ENCODE measurements at regions not wholly inside any gene's neighbourhood (a gene's known extent, or its start where the extent isn't known, plus 50 kb on each side); places are given as distances from the start of the nearest gene placed in this dataset.

DNA sequence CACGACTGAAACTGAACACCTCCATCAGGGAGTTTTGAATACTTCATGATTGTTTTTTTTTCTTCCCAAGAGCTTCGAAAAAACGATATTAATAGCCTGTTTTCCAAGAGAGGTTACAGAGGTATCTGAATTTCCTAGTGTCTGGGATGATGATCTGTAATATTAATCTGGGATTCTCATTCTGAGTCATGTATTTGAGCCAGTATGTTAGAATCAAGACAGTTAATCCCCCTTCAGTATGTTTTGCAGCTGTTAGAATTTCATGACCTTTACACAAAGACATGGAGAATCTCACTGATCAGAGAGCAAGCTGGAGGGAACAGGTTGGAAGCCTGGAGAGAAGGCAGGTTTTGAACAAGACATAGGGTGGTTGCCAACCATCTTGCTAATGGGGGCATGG, 234.5 kb upstream of the GAP43 start:
- Histone ChIP-seq H3K79me2 (ENCODE audit: insufficient read depth, low read depth) (no peaks in the 10 kb centered on the region), H3K9ac (no peak overlapping the region), H2AFZ (ENCODE audit: low read depth) (no peak overlapping the region), H4K20me1 (ENCODE audit: insufficient read depth) (no peaks in the 10 kb centered on the region), H3K27me3 (ENCODE audit: insufficient read depth, low read depth) (no peaks in the 10 kb centered on the region), H3K4me1 (ENCODE audit: low read depth, poor library complexity, severe bottlenecking) (no peaks in the 10 kb centered on the region), H3K4me2 (no peak overlapping the region), H3K36me3 (ENCODE audit: insufficient read depth) (no peaks in the 10 kb centered on the region), H3K27ac (no peak overlapping the region), H3K4me3 (IDR thresholded peaks at IDR 0.05; ENCODE audit: insufficient read depth, low read depth, low read length) (no peak overlapping the region)
- TF ChIP-seq, protein P1, sequence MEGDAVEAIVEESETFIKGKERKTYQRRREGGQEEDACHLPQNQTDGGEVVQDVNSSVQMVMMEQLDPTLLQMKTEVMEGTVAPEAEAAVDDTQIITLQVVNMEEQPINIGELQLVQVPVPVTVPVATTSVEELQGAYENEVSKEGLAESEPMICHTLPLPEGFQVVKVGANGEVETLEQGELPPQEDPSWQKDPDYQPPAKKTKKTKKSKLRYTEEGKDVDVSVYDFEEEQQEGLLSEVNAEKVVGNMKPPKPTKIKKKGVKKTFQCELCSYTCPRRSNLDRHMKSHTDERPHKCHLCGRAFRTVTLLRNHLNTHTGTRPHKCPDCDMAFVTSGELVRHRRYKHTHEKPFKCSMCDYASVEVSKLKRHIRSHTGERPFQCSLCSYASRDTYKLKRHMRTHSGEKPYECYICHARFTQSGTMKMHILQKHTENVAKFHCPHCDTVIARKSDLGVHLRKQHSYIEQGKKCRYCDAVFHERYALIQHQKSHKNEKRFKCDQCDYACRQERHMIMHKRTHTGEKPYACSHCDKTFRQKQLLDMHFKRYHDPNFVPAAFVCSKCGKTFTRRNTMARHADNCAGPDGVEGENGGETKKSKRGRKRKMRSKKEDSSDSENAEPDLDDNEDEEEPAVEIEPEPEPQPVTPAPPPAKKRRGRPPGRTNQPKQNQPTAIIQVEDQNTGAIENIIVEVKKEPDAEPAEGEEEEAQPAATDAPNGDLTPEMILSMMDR (conservative IDR thresholded peaks at IDR 0.05; ENCODE audit: low read depth, low read length): no peak

DNA sequence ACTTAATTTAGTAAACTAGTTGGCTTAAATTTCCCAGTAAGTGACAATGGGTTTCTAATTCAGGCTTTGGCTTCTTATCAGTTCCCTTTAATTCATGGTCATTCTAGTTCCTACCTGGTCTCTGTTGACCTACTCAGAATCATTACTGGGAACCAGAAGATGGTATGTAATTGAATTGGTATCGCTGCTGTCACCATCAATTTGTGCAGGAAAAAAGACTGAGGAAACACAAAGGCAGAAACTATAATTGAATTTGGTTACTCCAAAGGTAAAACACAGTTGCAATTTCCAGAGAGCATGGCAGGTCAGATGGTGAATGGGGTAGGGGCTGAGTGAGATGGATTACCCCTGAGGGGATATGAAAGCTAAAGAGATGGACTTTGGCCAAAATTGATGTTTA, 226.5 kb upstream of the GAP43 start:
- Histone ChIP-seq H3K36me3 (ENCODE audit: insufficient read depth) (no peaks in the 10 kb centered on the region), H3K9ac (no peak overlapping the region), H3K4me1 (ENCODE audit: low read depth, poor library complexity, severe bottlenecking) (no peaks in the 10 kb centered on the region), H2AFZ (ENCODE audit: low read depth) (no peak overlapping the region), H3K27ac (no peak overlapping the region), H3K4me2 (no peak overlapping the region), H3K27me3 (ENCODE audit: insufficient read depth, low read depth) (no peaks in the 10 kb centered on the region), H4K20me1 (ENCODE audit: insufficient read depth) (no peaks in the 10 kb centered on the region), H3K79me2 (ENCODE audit: insufficient read depth, low read depth) (no peaks in the 10 kb centered on the region), H3K4me3 (IDR thresholded peaks at IDR 0.05; ENCODE audit: insufficient read depth, low read depth, low read length) (no peak overlapping the region)
- TF ChIP-seq, protein P1 (conservative IDR thresholded peaks at IDR 0.05; ENCODE audit: low read depth, low read length): no peak

DNA sequence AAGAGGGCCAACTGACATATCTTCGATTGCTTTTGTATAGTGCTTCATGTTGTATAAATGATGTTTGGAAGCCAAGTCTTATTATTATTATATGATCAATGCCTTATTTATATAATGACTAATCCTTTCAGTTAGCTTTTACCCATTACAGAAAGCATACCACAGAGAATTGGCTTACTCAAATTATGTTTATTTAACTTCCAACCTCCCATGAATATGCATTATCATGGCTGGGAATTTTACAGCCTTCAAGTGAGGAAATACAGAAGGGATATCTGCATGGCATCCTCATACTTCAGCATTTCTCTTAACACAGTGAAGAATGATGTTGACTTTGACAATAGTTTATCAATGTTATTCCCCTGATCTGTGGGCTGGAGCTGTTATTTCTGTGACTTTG, 225.9 kb upstream of the GAP43 start:
- Histone ChIP-seq H3K36me3 (ENCODE audit: insufficient read depth) (no peaks in the 10 kb centered on the region), H3K4me2 (no peak overlapping the region), H3K27ac (no peak overlapping the region), H3K4me1 (ENCODE audit: low read depth, poor library complexity, severe bottlenecking) (no peaks in the 10 kb centered on the region), H3K27me3 (ENCODE audit: insufficient read depth, low read depth) (no peaks in the 10 kb centered on the region), H2AFZ (ENCODE audit: low read depth) (no peak overlapping the region), H4K20me1 (ENCODE audit: insufficient read depth) (no peaks in the 10 kb centered on the region), H3K4me3 (IDR thresholded peaks at IDR 0.05; ENCODE audit: insufficient read depth, low read depth, low read length) (no peak overlapping the region), H3K9ac (no peak overlapping the region), H3K79me2 (ENCODE audit: insufficient read depth, low read depth) (no peaks in the 10 kb centered on the region)
- TF ChIP-seq, protein P1 (conservative IDR thresholded peaks at IDR 0.05; ENCODE audit: low read depth, low read length): no peak

DNA sequence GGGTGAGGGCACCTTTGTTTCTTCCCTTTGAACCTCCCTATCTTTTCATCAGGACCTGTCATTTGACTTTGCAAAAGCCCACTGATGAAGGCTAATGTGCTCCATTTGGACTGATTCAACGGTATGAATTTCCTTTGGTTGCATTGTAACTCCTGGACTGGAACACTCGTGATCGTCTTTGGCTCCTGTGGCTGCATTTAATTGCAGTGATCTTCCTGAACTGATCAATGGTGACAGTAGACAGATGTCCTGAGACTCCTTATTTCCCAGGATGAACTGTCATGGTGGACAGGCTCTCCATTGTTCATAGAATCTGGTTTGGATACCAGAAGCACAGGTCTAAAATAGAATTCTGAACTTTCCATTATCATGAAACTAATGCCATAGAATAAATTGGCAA, 224.8 kb upstream of the GAP43 start:
- TF ChIP-seq, protein P1 (conservative IDR thresholded peaks at IDR 0.05; ENCODE audit: low read depth, low read length): no peak
- Histone ChIP-seq H3K27me3 (ENCODE audit: insufficient read depth, low read depth) (no peaks in the 10 kb centered on the region), H3K4me3 (IDR thresholded peaks at IDR 0.05; ENCODE audit: insufficient read depth, low read depth, low read length) (no peak overlapping the region), H3K4me1 (ENCODE audit: low read depth, poor library complexity, severe bottlenecking) (no peaks in the 10 kb centered on the region), H3K79me2 (ENCODE audit: insufficient read depth, low read depth) (no peaks in the 10 kb centered on the region), H4K20me1 (ENCODE audit: insufficient read depth) (no peaks in the 10 kb centered on the region), H3K4me2 (no peak overlapping the region), H2AFZ (ENCODE audit: low read depth) (no peak overlapping the region), H3K27ac (no peak overlapping the region), H3K9ac (no peak overlapping the region), H3K36me3 (ENCODE audit: insufficient read depth) (no peaks in the 10 kb centered on the region)

DNA sequence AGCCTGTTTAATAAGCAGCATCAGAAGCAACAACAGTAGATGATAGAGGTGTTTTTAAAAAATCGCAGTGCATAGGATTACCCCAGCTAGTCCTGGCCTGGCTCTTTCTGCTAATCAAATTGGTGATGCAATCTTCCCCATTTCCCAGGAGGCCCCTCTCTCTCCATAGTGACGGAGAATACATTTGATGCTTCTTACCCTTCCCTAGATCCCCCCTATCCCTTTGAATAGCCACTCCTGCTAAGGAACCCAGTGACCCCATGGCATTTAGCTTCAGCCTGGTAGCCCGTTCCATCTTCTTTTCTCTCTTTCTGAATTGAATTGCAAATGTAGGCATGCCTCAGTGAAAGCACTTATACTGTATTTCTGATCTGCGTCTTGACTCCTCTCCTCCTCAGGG, 223.6 kb upstream of the GAP43 start:
- no peak overlapping the region for H3K9ac ChIP-seq
- H3K27ac ChIP-seq: no peak overlapping the region
- no peak overlapping the region for H2AFZ ChIP-seq (ENCODE audit: low read depth)
- H3K27me3 ChIP-seq (ENCODE audit: insufficient read depth, low read depth): no peaks in the 10 kb centered on the region
- H3K79me2 ChIP-seq (ENCODE audit: insufficient read depth, low read depth): no peaks in the 10 kb centered on the region
- H3K4me2 ChIP-seq: no peak overlapping the region
- H3K4me1 ChIP-seq (ENCODE audit: low read depth, poor library complexity, severe bottlenecking): no peaks in the 10 kb centered on the region
- H3K4me3 ChIP-seq (IDR thresholded peaks at IDR 0.05; ENCODE audit: insufficient read depth, low read depth, low read length): no peak overlapping the region
- H4K20me1 ChIP-seq (ENCODE audit: insufficient read depth): no peaks in the 10 kb centered on the region
- TF ChIP-seq, protein P1 (conservative IDR thresholded peaks at IDR 0.05; ENCODE audit: low read depth, low read length): no peak
- H3K36me3 ChIP-seq (ENCODE audit: insufficient read depth): no peaks in the 10 kb centered on the region
